ENCODE measurements at regions not wholly inside any gene's neighbourhood (a gene's known extent, or its start where the extent isn't known, plus 50 kb on each side); places are given as distances from the start of the nearest gene placed in this dataset.

GRCh38 chr1:229063154-229063773 lies 207.6 kb upstream of the RAB4A start:
- TF ChIP-seq, protein P1, sequence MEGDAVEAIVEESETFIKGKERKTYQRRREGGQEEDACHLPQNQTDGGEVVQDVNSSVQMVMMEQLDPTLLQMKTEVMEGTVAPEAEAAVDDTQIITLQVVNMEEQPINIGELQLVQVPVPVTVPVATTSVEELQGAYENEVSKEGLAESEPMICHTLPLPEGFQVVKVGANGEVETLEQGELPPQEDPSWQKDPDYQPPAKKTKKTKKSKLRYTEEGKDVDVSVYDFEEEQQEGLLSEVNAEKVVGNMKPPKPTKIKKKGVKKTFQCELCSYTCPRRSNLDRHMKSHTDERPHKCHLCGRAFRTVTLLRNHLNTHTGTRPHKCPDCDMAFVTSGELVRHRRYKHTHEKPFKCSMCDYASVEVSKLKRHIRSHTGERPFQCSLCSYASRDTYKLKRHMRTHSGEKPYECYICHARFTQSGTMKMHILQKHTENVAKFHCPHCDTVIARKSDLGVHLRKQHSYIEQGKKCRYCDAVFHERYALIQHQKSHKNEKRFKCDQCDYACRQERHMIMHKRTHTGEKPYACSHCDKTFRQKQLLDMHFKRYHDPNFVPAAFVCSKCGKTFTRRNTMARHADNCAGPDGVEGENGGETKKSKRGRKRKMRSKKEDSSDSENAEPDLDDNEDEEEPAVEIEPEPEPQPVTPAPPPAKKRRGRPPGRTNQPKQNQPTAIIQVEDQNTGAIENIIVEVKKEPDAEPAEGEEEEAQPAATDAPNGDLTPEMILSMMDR (IDR thresholded peaks at IDR 0.05; ENCODE audit: low read depth, low read length, missing control alignments): no peak
- DNase-seq (ENCODE audit: extremely low read depth, low read depth): no peak
- no peak overlapping the region for H3K4me3 ChIP-seq (replicated peaks; ENCODE audit: low read depth, low read length)

DNA sequence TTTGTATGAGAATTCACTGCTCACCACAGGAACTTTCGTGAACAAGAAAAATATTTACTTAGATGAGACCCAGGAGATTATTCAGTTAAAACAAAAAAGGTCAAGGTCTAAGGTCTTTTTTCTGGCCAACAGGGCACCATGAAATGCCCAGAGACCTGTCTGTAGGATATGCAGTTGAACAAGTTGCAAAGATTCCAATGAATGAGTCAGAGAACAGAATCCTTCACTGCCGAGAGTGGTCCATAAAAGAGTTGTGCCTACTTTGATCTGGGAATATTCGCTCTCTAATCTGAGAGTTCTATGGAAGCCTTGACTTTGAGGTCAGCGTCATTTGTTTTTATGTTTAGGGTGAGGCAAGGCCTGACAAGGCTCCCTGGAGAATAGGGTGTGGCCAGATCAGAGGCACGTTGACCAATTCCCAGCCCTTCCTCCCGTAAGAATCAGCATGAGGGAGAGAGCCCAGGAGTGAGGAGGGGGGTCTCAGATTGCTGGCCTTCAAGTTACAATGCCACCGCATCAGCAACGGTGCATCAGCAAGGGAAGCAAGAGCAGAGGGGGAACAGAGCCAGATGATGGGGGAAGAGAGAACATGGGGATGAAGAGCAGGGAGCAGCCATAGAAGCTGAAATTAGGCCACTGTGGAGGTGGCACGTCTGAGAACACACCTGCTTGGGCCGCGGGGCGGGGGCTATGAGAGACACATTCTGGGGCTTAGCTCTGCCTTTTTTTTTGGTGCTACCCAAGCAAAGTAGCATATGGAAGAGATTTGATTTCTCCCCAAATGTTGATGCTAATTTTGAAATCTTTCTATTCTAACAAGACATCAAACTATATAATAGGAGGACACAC lies 206.4 kb upstream of the RAB4A start:
- no peak overlapping the region for H3K4me3 ChIP-seq (replicated peaks; ENCODE audit: low read depth, low read length)
- TF ChIP-seq, protein P1 (IDR thresholded peaks at IDR 0.05; ENCODE audit: low read depth, low read length, missing control alignments): no peak
- DNase-seq (ENCODE audit: extremely low read depth, low read depth): no peak

DNA sequence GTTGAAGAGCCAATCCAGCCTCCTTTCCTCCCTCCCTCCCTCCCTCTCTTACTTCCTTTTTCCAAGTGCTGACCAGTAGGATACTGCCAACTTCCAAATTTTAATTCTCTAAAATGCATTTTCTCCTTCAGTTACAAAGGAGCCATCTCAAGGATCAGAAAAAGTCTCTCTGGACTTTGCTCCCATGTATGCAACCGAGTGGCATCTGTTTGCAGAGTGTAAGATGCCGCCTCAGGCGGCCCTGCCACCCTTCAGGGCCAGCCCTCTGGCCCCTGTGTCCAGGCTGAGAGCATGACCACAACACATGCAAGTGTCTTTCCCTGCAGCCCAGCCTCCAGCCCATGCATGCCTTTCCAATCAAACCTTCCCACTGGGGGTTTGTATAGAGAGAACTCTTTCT lies 205.3 kb upstream of the RAB4A start:
- TF ChIP-seq, protein P1 (IDR thresholded peaks at IDR 0.05; ENCODE audit: low read depth, low read length, missing control alignments): no peak
- H3K4me3 ChIP-seq (replicated peaks; ENCODE audit: low read depth, low read length): no peak overlapping the region
- DNase-seq (ENCODE audit: extremely low read depth, low read depth): no peak

DNA sequence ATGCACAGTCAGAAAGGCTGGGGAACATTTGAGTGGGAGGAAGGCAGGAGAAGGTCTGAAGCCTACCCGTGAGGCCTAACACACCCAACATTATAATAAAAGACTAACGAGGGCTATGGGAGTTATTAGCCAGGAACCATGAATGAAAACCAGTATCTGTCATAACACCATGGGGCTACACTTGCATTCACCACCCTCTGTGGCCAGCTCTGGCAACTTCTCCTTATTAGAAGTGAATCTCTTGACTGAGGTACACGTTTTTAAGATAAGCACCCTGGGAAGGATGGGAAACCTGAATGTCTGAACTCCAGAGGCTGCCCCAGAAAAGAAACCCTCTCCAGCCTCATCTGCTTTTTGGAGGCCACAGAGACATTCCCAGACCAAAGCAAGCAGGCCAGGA lies 204.3 kb upstream of the RAB4A start:
- no peak overlapping the region for H3K4me3 ChIP-seq (replicated peaks; ENCODE audit: low read depth, low read length)
- DNase-seq (ENCODE audit: extremely low read depth, low read depth): no peak
- TF ChIP-seq, protein P1 (IDR thresholded peaks at IDR 0.05; ENCODE audit: low read depth, low read length, missing control alignments): no peak

- H3K4me3 ChIP-seq (replicated peaks; ENCODE audit: low read depth, low read length): no peak overlapping the region
- no peak for DNase-seq (ENCODE audit: extremely low read depth, low read depth)
- TF ChIP-seq, protein P1 (IDR thresholded peaks at IDR 0.05; ENCODE audit: low read depth, low read length, missing control alignments): no peak
Measured at GRCh38 chr1:229067546-229067945, 203.4 kb upstream of the RAB4A start.

DNA sequence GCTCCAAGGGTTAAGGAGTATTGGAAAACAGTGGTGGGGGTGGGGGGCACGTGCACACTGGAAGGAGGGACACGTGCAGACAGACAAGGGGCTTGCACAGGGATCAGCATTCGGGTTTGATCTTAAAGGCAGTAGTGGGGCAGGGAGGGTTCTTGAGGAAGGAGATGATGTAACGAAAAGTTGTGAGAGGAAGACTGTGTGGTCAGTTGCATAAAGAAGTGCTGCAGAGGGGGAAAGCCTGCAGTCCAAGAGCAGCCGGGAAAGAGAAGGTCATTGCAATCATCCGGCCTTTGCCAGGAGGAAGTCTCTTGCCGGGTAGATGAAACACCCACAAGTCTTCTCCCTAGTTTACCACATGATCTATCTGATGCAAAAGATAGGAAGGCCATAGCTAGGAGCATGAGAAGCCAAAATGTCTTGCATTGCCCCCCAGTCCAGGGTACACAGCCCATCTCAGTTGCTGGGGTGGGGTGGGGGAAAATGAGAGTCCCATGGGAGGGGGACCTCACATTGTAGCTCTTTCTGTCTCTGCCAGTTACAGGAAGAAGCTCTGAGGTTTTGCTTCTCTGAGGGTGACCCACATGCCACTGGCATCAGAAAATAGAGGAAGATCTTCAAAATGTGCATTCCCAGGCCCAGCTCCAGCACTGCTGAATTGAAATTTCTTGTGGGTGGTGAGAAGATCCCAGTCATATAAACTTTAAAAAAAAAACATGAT lies 202.5 kb upstream of the RAB4A start:
- TF ChIP-seq, protein P1 (IDR thresholded peaks at IDR 0.05; ENCODE audit: low read depth, low read length, missing control alignments): no peak
- no peak for DNase-seq (ENCODE audit: extremely low read depth, low read depth)
- no peak overlapping the region for H3K4me3 ChIP-seq (replicated peaks; ENCODE audit: low read depth, low read length)

All from HFF-Myc (cell line).